GM12878 (cell line): ENCODE measurements at regions not wholly inside any gene's neighbourhood (a gene's known extent, or its start where the extent isn't known, plus 50 kb on each side); places are given as distances from the start of the nearest gene placed in this dataset.

Experiments
- ATAC-seq: fragments of 200-7000 bp; cut with Tn5 transposase; 3 replicates; pipeline ENCODE4 v1.9.1; 2020; ENCODE audit warnings: mild to moderate bottlenecking, moderate library complexity
- BruUV-seq: library from RNA; stranded (reverse); fragments of 400-500 nt; replicated peaks from 2 replicates; lab custom pipeline; 2021; lab: Mats Ljungman, UMichigan
- CTCF ChIA-PET: fragments of 300-600 bp; sonication (Branson Sonifier 250); formaldehyde crosslinking; extraction: SDS; loops from one replicate; lab custom pipeline; 2021; ENCODE audit warnings: inconsistent platforms; lab: Yijun Ruan, JAX
- POLR2A ChIA-PET: fragments of 350-600 bp; formaldehyde crosslinking; extraction: SDS; loops from one replicate; lab custom pipeline; 2021; ENCODE audit warnings: inconsistent platforms; lab: Charles Lee
- RAD21 ChIA-PET: fragments of 300-600 bp; sonication (Branson Sonifier 250); formaldehyde crosslinking; loops from one replicate; lab custom pipeline; 2023; ENCODE audit warnings: antibody characterized with exemption; ENCODE audit not compliant: unreplicated experiment; lab: Charles Lee
- SMC1A ChIA-PET: fragments of 300-600 bp; sonication (Branson Sonifier 250); formaldehyde crosslinking; loops from one replicate; lab custom pipeline; 2023; ENCODE audit not compliant: unreplicated experiment, uncharacterized antibody; lab: Charles Lee
- DNase-seq: peaks from one replicate; pipeline ENCODE4 v3.0.0-alpha.2; 2011; ENCODE audit warnings: low read depth, low spot score
- FAIRE-seq: peaks from 3 replicates; lab custom pipeline; 2011; peaks lifted over from hg19 to GRCh38; lab: Jason Lieb, UNC
- H2AFZ ChIP-seq: 2 replicates; pipeline ENCODE4 v1.6.0; 2011; ENCODE audit warnings: low read depth, low read length, control low read depth; ENCODE audit not compliant: control insufficient read depth
- H3K27ac ChIP-seq: 2 replicates; pipeline ENCODE4 v1.5.1; 2011; ENCODE audit warnings: control low read depth; ENCODE audit not compliant: control insufficient read depth, insufficient read depth
- H3K27me3 ChIP-seq, 2 experiments: replicated peaks in 1 of 2; 2 replicates each; pipeline versions ENCODE4 v1.6.0 to v1.6.1; 2011; ENCODE audit warnings: low read length in 1 of 2; ENCODE audit not compliant: control insufficient read depth in 2 of 2, insufficient read depth in 2 of 2
- H3K36me3 ChIP-seq, 2 experiments: 2 replicates each; pipeline ENCODE4 v1.5.1; 2011; ENCODE audit warnings: low read length in 1 of 2; ENCODE audit not compliant: control insufficient read depth in 2 of 2, insufficient read depth in 2 of 2
- H3K4me1 ChIP-seq: 2 replicates; pipeline ENCODE4 v1.6.1; 2011; ENCODE audit warnings: mild to moderate bottlenecking, low read length, moderate library complexity, mixed read lengths; ENCODE audit not compliant: control insufficient read depth, insufficient read depth
- H3K4me2 ChIP-seq: 2 replicates; pipeline ENCODE4 v1.6.0; 2011; ENCODE audit warnings: control low read depth; ENCODE audit not compliant: control insufficient read depth, insufficient read depth
- H3K4me3 ChIP-seq: fragments of 200-600 bp; sonication (generic); 2 replicates; pipeline ENCODE4 v1.5.1; 2016
- H3K79me2 ChIP-seq: 2 replicates; pipeline ENCODE4 v1.6.0; 2011; ENCODE audit warnings: low read length; ENCODE audit not compliant: control insufficient read depth, insufficient read depth
- H3K9ac ChIP-seq: 2 replicates; pipeline ENCODE4 v1.8.0; 2011; ENCODE audit warnings: low read length, control low read depth, mixed read lengths; ENCODE audit not compliant: control insufficient read depth, insufficient read depth
- H3K9me3 ChIP-seq: replicated peaks from 3 replicates; pipeline ENCODE4 v1.5.1; 2011; ENCODE audit warnings: mild to moderate bottlenecking, low read length; ENCODE audit not compliant: control insufficient read depth, insufficient read depth
- H4K20me1 ChIP-seq: 2 replicates; pipeline ENCODE4 v1.6.0; 2011; ENCODE audit not compliant: control insufficient read depth, insufficient read depth
- BACH1 ChIP-seq: fragments of 450-650 bp; IDR thresholded peaks from 2 replicates; pipeline ENCODE4 v1.6.1; 2017; ENCODE audit warnings: mild to moderate bottlenecking, borderline replicate concordance
- BRCA1 ChIP-seq: IDR thresholded peaks from 2 replicates; pipeline ENCODE4 v1.6.1; 2011; ENCODE audit warnings: low read depth, low read length, improper control_type of control experiment
- CHD1 ChIP-seq: IDR thresholded peaks from 2 replicates; pipeline ENCODE4 v1.6.1; 2012; ENCODE audit warnings: low read depth, low read length, improper control_type of control experiment
- CREB1 ChIP-seq: IDR thresholded peaks from 2 replicates; pipeline ENCODE4 v1.6.1; 2012; ENCODE audit warnings: low read depth, mild to moderate bottlenecking, inconsistent platforms
- DPF2 ChIP-seq: fragments of 450-650 bp; IDR thresholded peaks from 2 replicates; pipeline ENCODE4 v1.6.1; 2017; ENCODE audit warnings: mild to moderate bottlenecking
- EED ChIP-seq: sonication (generic); IDR thresholded peaks from 2 replicates; pipeline ENCODE4 v1.6.1; 2016; ENCODE audit warnings: antibody characterized with exemption, low read depth
- FOS ChIP-seq: IDR thresholded peaks from 3 replicates; pipeline ENCODE4 v1.6.1; 2011; ENCODE audit warnings: borderline replicate concordance; ENCODE audit not compliant: insufficient read length; ENCODE audit errors: extremely low read depth
- FOXM1 ChIP-seq: IDR thresholded peaks from 2 replicates; pipeline ENCODE4 v1.6.1; 2012; ENCODE audit warnings: low read depth, mild to moderate bottlenecking, inconsistent platforms, low read length, moderate library complexity
- MTA3 ChIP-seq: IDR thresholded peaks from 2 replicates; pipeline ENCODE4 v1.6.1; 2012; ENCODE audit warnings: low read length, inconsistent platforms, borderline replicate concordance
- NR2C2 ChIP-seq: IDR thresholded peaks from 2 replicates; pipeline ENCODE4 v1.6.1; 2011; ENCODE audit warnings: borderline replicate concordance, low read depth; ENCODE audit not compliant: control insufficient read depth, insufficient read length
- PML ChIP-seq: IDR thresholded peaks from 2 replicates; pipeline ENCODE4 v1.6.1; 2012; ENCODE audit warnings: low read length, inconsistent platforms
- POU2F2 ChIP-seq: IDR thresholded peaks from 3 replicates; pipeline ENCODE4 v1.6.1; 2011; ENCODE audit warnings: low read depth, mild to moderate bottlenecking, low read length, borderline replicate concordance
- RBBP5 ChIP-seq: fragments of 200-600 bp; sonication (generic); conservative IDR thresholded peaks from 2 replicates; pipeline ENCODE4 v1.6.1; 2016
- RUNX3 ChIP-seq: IDR thresholded peaks from 2 replicates; pipeline ENCODE4 v1.6.1; 2012; ENCODE audit warnings: low read length, inconsistent platforms
- SUPT20H ChIP-seq: IDR thresholded peaks from 2 replicates; pipeline ENCODE4 v1.6.1; 2011; ENCODE audit warnings: low read depth, mild to moderate bottlenecking, low read length, moderate library complexity, borderline replicate concordance; ENCODE audit not compliant: control insufficient read depth
- SUZ12 ChIP-seq: fragments of 200-600 bp; sonication (generic); IDR thresholded peaks from one replicate; pipeline ENCODE4 v1.6.1; 2018; ENCODE audit warnings: antibody characterized with exemption, mild to moderate bottlenecking; ENCODE audit not compliant: unreplicated experiment
- TCF3 ChIP-seq: IDR thresholded peaks from 2 replicates; pipeline ENCODE4 v1.6.1; 2012; ENCODE audit warnings: low read depth, mild to moderate bottlenecking, low read length, borderline replicate concordance; ENCODE audit not compliant: insufficient read depth
- WGBS: methylation state at CpG from one replicate; pipeline ENCODE4 v1.1.6; 2016; ENCODE audit warnings: low lambda C conversion rate; ENCODE audit not compliant: insufficient replicate concordance, insufficient coverage; ENCODE audit errors: missing lambda C conversion rate; 5-methylcytosine and 5-hydroxymethylcytosine counted together
- in situ Hi-C: fragments of 300-500 bp; cut with MboI; formaldehyde crosslinking; loops from 9 replicates; pipeline ENCODE4 v1.14.3; 2018; ENCODE audit warnings: mixed read lengths
- intact Hi-C: fragments of 100-400 bp; cut with micrococcal nuclease; formaldehyde crosslinking; loops from one replicate; pipeline ENCODE4 v1.14.2; 2022; ENCODE audit not compliant: unreplicated experiment
- TF ChIP-seq, protein P1 (sequence below): fragments of 450-650 bp; formaldehyde crosslinking; IDR thresholded peaks from 2 replicates; pipeline ENCODE4 v1.5.0; 2022; ENCODE audit warnings: mild to moderate bottlenecking, missing genetic modification characterization
- TF ChIP-seq, protein P2 (sequence below): IDR thresholded peaks from 2 replicates; pipeline ENCODE4 v1.6.1; 2011; ENCODE audit warnings: low read depth, mild to moderate bottlenecking, low read length, moderate library complexity, borderline replicate concordance; ENCODE audit errors: extremely low read depth

DNA sequence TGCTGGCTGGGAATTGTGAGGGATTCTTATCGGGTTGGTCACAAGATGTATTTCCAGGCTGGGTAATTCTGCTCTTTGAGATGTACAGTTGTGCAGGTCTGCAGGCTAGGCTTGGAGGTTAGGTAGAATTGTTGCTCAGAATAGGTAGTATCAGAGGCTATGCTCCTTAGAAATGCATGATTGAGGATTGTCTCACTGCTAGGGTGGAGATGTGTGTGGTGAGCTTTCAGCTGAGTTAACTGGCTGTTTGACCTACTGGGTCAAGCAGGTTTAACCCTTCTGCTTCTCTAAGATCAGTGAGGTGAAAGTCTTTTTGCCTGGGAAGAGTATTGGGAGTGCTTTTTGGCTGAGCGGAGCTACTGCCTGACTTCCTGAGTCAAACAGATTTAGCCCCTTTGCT is 701.1 kb downstream of the UTRN start:
- ChIA-PET RAD21 (no interaction called here), CTCF (no interaction called here), SMC1A (no interaction called here), POLR2A (no interaction called here)
- Histone ChIP-seq H3K9ac (no peak overlapping the region), H3K27ac (no peak overlapping the region), H3K36me3 (no peaks in the 10 kb centered on the region), H3K4me1 (no peaks in the 10 kb centered on the region), H3K27me3 (no peaks in the 10 kb centered on the region), H3K4me3 (no peak overlapping the region), H4K20me1 (no peaks in the 10 kb centered on the region), H3K9me3 (no peaks in the 10 kb centered on the region), H3K79me2 (no peaks in the 10 kb centered on the region), H2AFZ (no peak overlapping the region), H3K4me2 (no peak overlapping the region)
- ATAC-seq (no peak), DNase-seq (no peak), FAIRE-seq (no peak)
- TF ChIP-seq SUZ12 (no peak), BRCA1 (no peak), SUPT20H (no peak), BACH1 (no peak), POU2F2 (no peak), PML (no peak), FOS (no peak), RBBP5 (no peak), NR2C2 (no peak), TCF3 (no peak), DPF2 (no peak), RUNX3 (no peak), CREB1 (no peak), CHD1 (no peak), FOXM1 (no peak), MTA3 (no peak), EED (no peak)
- TF ChIP-seq, protein P1, sequence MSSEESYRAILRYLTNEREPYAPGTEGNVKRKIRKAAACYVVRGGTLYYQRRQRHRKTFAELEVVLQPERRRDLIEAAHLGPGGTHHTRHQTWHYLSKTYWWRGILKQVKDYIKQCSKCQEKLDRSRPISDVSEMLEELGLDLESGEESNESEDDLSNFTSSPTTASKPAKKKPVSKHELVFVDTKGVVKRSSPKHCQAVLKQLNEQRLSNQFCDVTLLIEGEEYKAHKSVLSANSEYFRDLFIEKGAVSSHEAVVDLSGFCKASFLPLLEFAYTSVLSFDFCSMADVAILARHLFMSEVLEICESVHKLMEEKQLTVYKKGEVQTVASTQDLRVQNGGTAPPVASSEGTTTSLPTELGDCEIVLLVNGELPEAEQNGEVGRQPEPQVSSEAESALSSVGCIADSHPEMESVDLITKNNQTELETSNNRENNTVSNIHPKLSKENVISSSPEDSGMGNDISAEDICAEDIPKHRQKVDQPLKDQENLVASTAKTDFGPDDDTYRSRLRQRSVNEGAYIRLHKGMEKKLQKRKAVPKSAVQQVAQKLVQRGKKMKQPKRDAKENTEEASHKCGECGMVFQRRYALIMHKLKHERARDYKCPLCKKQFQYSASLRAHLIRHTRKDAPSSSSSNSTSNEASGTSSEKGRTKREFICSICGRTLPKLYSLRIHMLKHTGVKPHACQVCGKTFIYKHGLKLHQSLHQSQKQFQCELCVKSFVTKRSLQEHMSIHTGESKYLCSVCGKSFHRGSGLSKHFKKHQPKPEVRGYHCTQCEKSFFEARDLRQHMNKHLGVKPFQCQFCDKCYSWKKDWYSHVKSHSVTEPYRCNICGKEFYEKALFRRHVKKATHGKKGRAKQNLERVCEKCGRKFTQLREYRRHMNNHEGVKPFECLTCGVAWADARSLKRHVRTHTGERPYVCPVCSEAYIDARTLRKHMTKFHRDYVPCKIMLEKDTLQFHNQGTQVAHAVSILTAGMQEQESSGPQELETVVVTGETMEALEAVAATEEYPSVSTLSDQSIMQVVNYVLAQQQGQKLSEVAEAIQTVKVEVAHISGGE (CRISPR knock-in tag) = no peak
- TF ChIP-seq, protein P2, sequence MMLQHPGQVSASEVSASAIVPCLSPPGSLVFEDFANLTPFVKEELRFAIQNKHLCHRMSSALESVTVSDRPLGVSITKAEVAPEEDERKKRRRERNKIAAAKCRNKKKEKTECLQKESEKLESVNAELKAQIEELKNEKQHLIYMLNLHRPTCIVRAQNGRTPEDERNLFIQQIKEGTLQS = no peak
- in situ Hi-C loops = no loop called here
- intact Hi-C loops = no loop called here
- 74% methylated on average over 2 of the region's 2 CpGs for WGBS
- no TSS peak for BruUV-seq
